ENCODE measurements at regions not wholly inside any gene's neighbourhood (a gene's known extent, or its start where the extent isn't known, plus 50 kb on each side); places are given as distances from the start of the nearest gene placed in this dataset.

DNA sequence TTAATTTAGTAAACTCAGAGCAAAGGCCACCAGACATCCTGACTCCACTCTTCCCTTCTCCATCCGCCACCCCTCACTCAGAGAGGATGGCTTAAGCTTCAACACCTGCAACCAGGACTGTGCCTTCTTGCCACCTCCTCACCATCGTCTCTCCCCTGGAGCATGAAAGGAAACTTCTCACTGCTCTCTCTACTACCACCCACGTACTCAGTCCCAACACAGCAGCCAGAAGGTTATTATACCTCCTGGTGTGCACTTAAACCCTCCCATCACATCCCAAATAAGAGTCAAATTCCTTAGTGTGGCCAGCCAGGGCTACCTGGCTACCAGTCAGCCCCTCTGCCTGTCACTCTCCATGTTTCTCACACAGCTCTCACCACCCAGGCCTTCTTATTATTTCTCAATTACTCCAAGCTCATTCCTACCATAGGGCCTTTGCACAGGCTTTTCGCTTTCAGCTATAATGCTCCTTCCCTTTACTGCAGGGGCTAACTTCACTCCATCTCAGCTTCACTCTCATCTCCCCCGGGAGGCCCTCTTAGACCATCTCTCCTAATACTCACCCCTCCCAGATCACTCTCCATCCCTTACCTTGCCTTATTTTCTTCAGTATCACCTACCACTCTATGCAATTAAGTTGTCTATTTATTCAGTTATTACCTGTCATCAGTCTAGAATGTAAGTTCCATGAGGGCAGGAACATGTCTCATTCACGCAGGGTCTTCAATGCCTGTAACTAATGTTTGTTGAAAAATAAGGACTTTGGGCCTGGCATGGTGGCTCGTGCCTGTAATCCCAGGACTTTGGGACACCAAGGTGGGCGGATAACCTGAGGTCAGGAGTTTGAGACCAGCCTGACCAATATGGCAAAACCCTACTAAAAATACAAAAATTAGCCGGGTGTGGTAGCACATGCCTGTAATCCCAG is 137.5 kb downstream of the TOMM20 start:
- H3K36me3 Mint-ChIP-seq (ENCODE audit: insufficient read depth in 1 of 3, low read depth in 3 of 3): no peaks in the 10 kb centered on the region; a peak in 2 of 7 replicates
- peaks cover 0 to 4% of the 10 kb centered on the region in 2 experiments; a peak in 1 of 5 replicates for H3K9me3 Mint-ChIP-seq
- no peak overlapping the region for H3K27ac ChIP-seq (ENCODE audit: insufficient read length, low read depth, low read length)
- H3K23me2 ChIP-seq (ENCODE audit: insufficient read length, low read depth, low read length, poor library complexity, severe bottlenecking): no peaks in the 10 kb centered on the region
- no peak overlapping the region for H2BK120ac ChIP-seq (ENCODE audit: low read depth, low read length, poor library complexity, severe bottlenecking)
- H3K9ac ChIP-seq (ENCODE audit: extremely low read depth, insufficient read length, low read length): no peak overlapping the region
- H2AK5ac ChIP-seq (ENCODE audit: insufficient read length, low read length): no peak overlapping the region
- H4K91ac ChIP-seq (ENCODE audit: insufficient read length, low read depth, low read length): no peak overlapping the region
- TF ChIP-seq CTCF (conservative IDR thresholded peaks at IDR 0.05): no peak
- H3K4me2 ChIP-seq (ENCODE audit: insufficient read depth, insufficient read length, low read length): no peak overlapping the region
- no peak overlapping the region for H3K18ac ChIP-seq (ENCODE audit: insufficient read length, low read depth, low read length)
- H4K5ac ChIP-seq (ENCODE audit: insufficient read length, low read depth, low read length): no peak overlapping the region
- H2BK5ac ChIP-seq (ENCODE audit: insufficient read length, low read length): no peak overlapping the region
- H3K14ac ChIP-seq (ENCODE audit: insufficient read depth, low read length): no peak overlapping the region
- DNase-seq: no peak
- H3K79me2 ChIP-seq (ENCODE audit: insufficient read depth, low read length): no peaks in the 10 kb centered on the region
- no peak overlapping the region for H3K4me3 Mint-ChIP-seq
- H2BK12ac ChIP-seq (ENCODE audit: insufficient read length, low read depth, low read length): no peak overlapping the region
- H3K4ac ChIP-seq (ENCODE audit: low read depth, low read length): no peak overlapping the region
- H4K20me1 ChIP-seq (ENCODE audit: control insufficient read depth, insufficient read depth, insufficient read length): no peaks in the 10 kb centered on the region
- no peak overlapping the region for H2AFZ ChIP-seq (ENCODE audit: low read length)
- no peak overlapping the region for H4K8ac ChIP-seq (replicated peaks; ENCODE audit: insufficient read length, low read depth, low read length)
- WGBS (ENCODE audit: extremely low coverage, insufficient read length, low lambda C conversion rate): no CpG with 5 or more reads among the region's 9 CpGs
- H3K27me3 Mint-ChIP-seq (ENCODE audit: low read depth): peaks cover 2% of the 10 kb centered on the region; the same call in 1 of the 2 replicates
- no peak overlapping the region for H2BK20ac ChIP-seq (ENCODE audit: low read depth, low read length, poor library complexity, severe bottlenecking)
- no peak overlapping the region for H3K23ac ChIP-seq (ENCODE audit: insufficient read length, low read depth, low read length)
- no peak overlapping the region for H2BK15ac ChIP-seq (ENCODE audit: low read depth, low read length)
- H3K9me3 ChIP-seq (ENCODE audit: control insufficient read depth, low read depth, low read length): no peaks in the 10 kb centered on the region
- H3K56ac ChIP-seq (ENCODE audit: insufficient read length, low read depth, low read length): no peak overlapping the region
- H3K27ac Mint-ChIP-seq: no peak overlapping the region
- peaks cover 4% of the 10 kb centered on the region; the same call in 1 of the 2 replicates for H3K4me1 ChIP-seq (ENCODE audit: insufficient read depth, low read length)
- no peaks in the 10 kb centered on the region for H3K27me3 ChIP-seq (ENCODE audit: insufficient read depth, low read length)
- peaks cover 21 to 26% of the 10 kb centered on the region in 2 experiments for H3K4me1 Mint-ChIP-seq
- H3K79me1 ChIP-seq (ENCODE audit: insufficient read depth, low read depth, low read length, poor library complexity, severe bottlenecking): no peaks in the 10 kb centered on the region
- H3T11ph ChIP-seq (ENCODE audit: low read length): no peak overlapping the region

Measured in H9 (cell line).